KMS-11 (cell line): ENCODE measurements at regions not wholly inside any gene's neighbourhood (a gene's known extent, or its start where the extent isn't known, plus 50 kb on each side); places are given as distances from the start of the nearest gene placed in this dataset.

Experiments
- H2AFZ ChIP-seq: fragments of 200-600 bp; sonication (generic); 2 replicates; pipeline ENCODE4 v1.6.1; 2016; ENCODE audit warnings: antibody characterized with exemption, mixed run types, low read depth
- H3K27ac ChIP-seq: fragments of 200-600 bp; sonication (generic); 2 replicates; pipeline ENCODE4 v1.6.1; 2016; ENCODE audit warnings: mild to moderate bottlenecking, mixed run types
- H3K27me3 ChIP-seq: fragments of 200-600 bp; sonication (generic); 2 replicates; pipeline ENCODE4 v1.6.1; 2017; ENCODE audit warnings: mild to moderate bottlenecking, low read depth, mixed run types, moderate library complexity; ENCODE audit not compliant: insufficient read depth
- H3K36me3 ChIP-seq: fragments of 200-600 bp; sonication (generic); 2 replicates; pipeline ENCODE4 v1.6.1; 2017; ENCODE audit warnings: mild to moderate bottlenecking, mixed run types; ENCODE audit not compliant: insufficient read depth
- H3K4me1 ChIP-seq: fragments of 200-600 bp; sonication (generic); 2 replicates; pipeline ENCODE4 v1.6.1; 2016; ENCODE audit warnings: mild to moderate bottlenecking, low read depth, mixed run types; ENCODE audit not compliant: poor library complexity, severe bottlenecking
- H3K4me2 ChIP-seq: fragments of 200-600 bp; sonication (generic); 2 replicates; pipeline ENCODE4 v1.7.0; 2016; ENCODE audit warnings: mild to moderate bottlenecking, mixed run types
- H3K4me3 ChIP-seq: fragments of 200-600 bp; sonication (generic); IDR thresholded peaks from 2 replicates; pipeline ENCODE4 v1.6.1; 2017; ENCODE audit warnings: low read depth, low read length, mixed read lengths; ENCODE audit not compliant: insufficient read depth
- H3K79me2 ChIP-seq: fragments of 200-600 bp; sonication (generic); 2 replicates; pipeline ENCODE4 v1.6.1; 2016; ENCODE audit warnings: low read depth, mixed run types; ENCODE audit not compliant: insufficient read depth
- H3K9ac ChIP-seq: fragments of 200-600 bp; sonication (generic); 2 replicates; pipeline ENCODE4 v1.6.1; 2016; ENCODE audit warnings: mild to moderate bottlenecking, mixed run types
- H4K20me1 ChIP-seq: fragments of 200-600 bp; sonication (generic); 2 replicates; pipeline ENCODE4 v1.6.1; 2016; ENCODE audit warnings: mild to moderate bottlenecking, mixed run types; ENCODE audit not compliant: insufficient read depth
- TF ChIP-seq, protein P1 (sequence below): fragments of 200-600 bp; sonication (generic); conservative IDR thresholded peaks from 2 replicates; pipeline ENCODE4 v1.6.1; 2017; ENCODE audit warnings: low read depth, mild to moderate bottlenecking, antibody characterized with exemption, low read length, moderate library complexity, mixed read lengths

GRCh38 chr2:60334610-60335009 lies 218.8 kb downstream of the BCL11A start:
- Histone ChIP-seq H3K4me1 (no peaks in the 10 kb centered on the region), H3K9ac (no peak overlapping the region)

DNA sequence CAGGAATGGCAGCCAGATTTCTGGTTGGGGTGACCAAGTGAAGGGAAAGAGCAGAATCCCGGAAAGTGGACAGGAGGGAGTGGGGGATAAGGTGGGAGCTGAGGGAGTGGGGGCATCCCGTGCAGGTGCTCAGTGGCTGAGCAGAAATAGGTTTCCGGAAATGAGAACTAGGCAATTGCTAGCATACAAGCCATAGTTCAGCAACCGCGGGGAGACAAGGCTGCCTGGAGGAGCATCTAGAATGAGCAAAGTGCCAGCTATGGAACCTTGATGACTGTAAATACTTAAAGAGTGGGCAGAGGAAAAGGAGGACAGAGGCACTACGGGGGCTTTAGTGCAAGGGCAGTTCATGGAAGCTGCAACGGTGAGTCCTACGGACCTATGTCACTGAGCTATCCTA lies 220.2 kb downstream of the BCL11A start:
- no peak overlapping the region for H3K9ac ChIP-seq
- TF ChIP-seq, protein P1, sequence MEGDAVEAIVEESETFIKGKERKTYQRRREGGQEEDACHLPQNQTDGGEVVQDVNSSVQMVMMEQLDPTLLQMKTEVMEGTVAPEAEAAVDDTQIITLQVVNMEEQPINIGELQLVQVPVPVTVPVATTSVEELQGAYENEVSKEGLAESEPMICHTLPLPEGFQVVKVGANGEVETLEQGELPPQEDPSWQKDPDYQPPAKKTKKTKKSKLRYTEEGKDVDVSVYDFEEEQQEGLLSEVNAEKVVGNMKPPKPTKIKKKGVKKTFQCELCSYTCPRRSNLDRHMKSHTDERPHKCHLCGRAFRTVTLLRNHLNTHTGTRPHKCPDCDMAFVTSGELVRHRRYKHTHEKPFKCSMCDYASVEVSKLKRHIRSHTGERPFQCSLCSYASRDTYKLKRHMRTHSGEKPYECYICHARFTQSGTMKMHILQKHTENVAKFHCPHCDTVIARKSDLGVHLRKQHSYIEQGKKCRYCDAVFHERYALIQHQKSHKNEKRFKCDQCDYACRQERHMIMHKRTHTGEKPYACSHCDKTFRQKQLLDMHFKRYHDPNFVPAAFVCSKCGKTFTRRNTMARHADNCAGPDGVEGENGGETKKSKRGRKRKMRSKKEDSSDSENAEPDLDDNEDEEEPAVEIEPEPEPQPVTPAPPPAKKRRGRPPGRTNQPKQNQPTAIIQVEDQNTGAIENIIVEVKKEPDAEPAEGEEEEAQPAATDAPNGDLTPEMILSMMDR = no peak
- H3K27ac ChIP-seq = no peak overlapping the region
- H3K4me3 ChIP-seq = no peak overlapping the region
- no peaks in the 10 kb centered on the region for H3K36me3 ChIP-seq
- no peak overlapping the region for H3K4me2 ChIP-seq
- H3K79me2 ChIP-seq = no peaks in the 10 kb centered on the region
- no peaks in the 10 kb centered on the region for H3K4me1 ChIP-seq
- H3K27me3 ChIP-seq = no peaks in the 10 kb centered on the region
- H2AFZ ChIP-seq = no peak overlapping the region
- no peaks in the 10 kb centered on the region for H4K20me1 ChIP-seq

More at GRCh38 chr2:60334610-60335009, 218.8 kb downstream of the BCL11A start:
- no peak overlapping the region for H3K4me2 ChIP-seq
- no peaks in the 10 kb centered on the region for H3K27me3 ChIP-seq
- no peaks in the 10 kb centered on the region for H3K36me3 ChIP-seq
- TF ChIP-seq, protein P1 = no peak
- H2AFZ ChIP-seq = no peak overlapping the region
- no peaks in the 10 kb centered on the region for H4K20me1 ChIP-seq
- no peaks in the 10 kb centered on the region for H3K79me2 ChIP-seq
- H3K4me3 ChIP-seq = no peak overlapping the region
- H3K27ac ChIP-seq = no peak overlapping the region

DNA sequence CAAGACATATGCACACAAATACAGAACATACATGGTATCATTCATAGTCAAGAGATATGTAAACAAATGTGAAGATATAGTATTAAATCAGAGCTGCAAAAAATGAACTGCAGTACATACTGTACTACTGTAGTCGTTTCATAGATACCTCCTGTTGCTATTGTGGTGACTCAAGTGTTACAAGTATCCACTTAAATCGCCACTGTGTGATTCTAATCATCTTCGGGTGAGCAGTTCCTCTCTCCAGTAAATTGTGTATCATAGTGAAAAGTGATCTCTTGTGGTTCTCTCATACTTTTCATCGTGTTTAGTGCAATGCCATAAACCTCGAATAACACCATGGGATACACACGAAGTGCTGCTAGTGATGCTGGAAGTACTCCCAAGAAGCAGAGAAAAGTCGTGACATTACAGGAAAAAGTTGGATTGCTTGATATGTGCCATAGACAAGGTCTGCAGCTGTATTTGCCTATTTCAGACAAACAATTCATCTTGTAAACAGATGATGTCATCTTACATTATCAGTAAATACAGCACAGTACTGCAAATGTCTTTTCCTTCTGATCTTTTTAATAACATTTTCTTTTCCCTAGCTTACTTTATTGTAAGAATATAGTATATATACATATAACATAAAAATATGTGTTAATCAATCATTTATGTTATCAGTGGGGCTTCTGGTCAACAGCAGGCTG lies 222.2 kb downstream of the BCL11A start:
- Histone ChIP-seq H3K27ac (no peak overlapping the region), H3K79me2 (no peaks in the 10 kb centered on the region), H3K9ac (no peak overlapping the region), H3K27me3 (no peaks in the 10 kb centered on the region), H3K4me1 (no peaks in the 10 kb centered on the region), H2AFZ (no peak overlapping the region), H3K4me2 (no peak overlapping the region), H4K20me1 (no peaks in the 10 kb centered on the region), H3K36me3 (no peaks in the 10 kb centered on the region), H3K4me3 (no peak overlapping the region)
- TF ChIP-seq, protein P1 = no peak

DNA sequence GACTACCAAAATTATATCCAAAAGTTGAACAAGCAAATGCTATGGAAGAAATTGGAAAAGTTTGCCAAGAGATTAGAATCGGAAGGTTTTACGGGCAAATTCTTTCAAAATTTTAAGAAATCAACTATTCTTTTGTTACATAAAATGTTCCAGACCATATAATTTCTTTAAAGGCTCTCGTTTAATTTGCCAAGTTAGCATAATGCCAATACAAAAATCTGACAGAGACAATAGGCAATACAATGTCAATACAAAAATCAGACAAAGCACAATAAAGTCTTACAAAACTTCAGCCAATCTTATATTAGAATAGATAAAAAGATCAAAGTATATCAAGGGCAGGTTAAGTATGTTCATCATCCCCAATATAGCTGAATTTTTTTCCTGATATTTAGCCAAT lies 224.2 kb downstream of the BCL11A start:
- Histone ChIP-seq H3K79me2 (no peaks in the 10 kb centered on the region), H3K9ac (no peak overlapping the region), H3K4me3 (no peak overlapping the region), H4K20me1 (no peaks in the 10 kb centered on the region), H3K27me3 (no peaks in the 10 kb centered on the region), H3K4me2 (no peak overlapping the region), H2AFZ (no peak overlapping the region), H3K4me1 (no peaks in the 10 kb centered on the region), H3K36me3 (no peaks in the 10 kb centered on the region), H3K27ac (no peak overlapping the region)
- TF ChIP-seq, protein P1 = no peak
